Progenitor cell of endocrine pancreas (in vitro differentiated cells): ENCODE measurements at regions not wholly inside any gene's neighbourhood (a gene's known extent, or its start where the extent isn't known, plus 50 kb on each side); places are given as distances from the start of the nearest gene placed in this dataset.
"Not testable (repeated sequence)": the region's sequence is repeated elsewhere in the genome, so short reads cannot be mapped to it uniquely, and the experiment has no call there.

ENCODE experiments used
- DNase-seq: peaks from one replicate; pipeline ENCODE4 v3.0.0; 2021; ENCODE audit warnings: low spot score; ENCODE audit not compliant: unreplicated experiment
- H3K27ac Mint-ChIP-seq: 2 replicates; pipeline ENCODE4 v1.8.0; 2021; ENCODE audit warnings: mild to moderate bottlenecking, moderate library complexity, mixed read lengths
- H3K27me3 Mint-ChIP-seq: 2 replicates; pipeline ENCODE4 v1.8.0; 2021; ENCODE audit warnings: mixed read lengths
- H3K36me3 Mint-ChIP-seq: 2 replicates; pipeline ENCODE4 v1.8.0; 2022; ENCODE audit warnings: mixed read lengths; ENCODE audit not compliant: insufficient read depth
- H3K4me1 Mint-ChIP-seq: 2 replicates; pipeline ENCODE4 v1.8.0; 2021; ENCODE audit warnings: low read depth, mixed read lengths
- H3K4me3 Mint-ChIP-seq: 2 replicates; pipeline ENCODE4 v1.8.0; 2021; ENCODE audit warnings: low read depth, mild to moderate bottlenecking, moderate library complexity, mixed read lengths
- H3K9me3 Mint-ChIP-seq: 2 replicates; pipeline ENCODE4 v1.8.0; 2021; ENCODE audit warnings: low read depth, mixed read lengths
- CTCF ChIP-seq: fragments of 200-600 bp; sonication (generic); IDR thresholded peaks from one replicate; pipeline ENCODE4 v1.5.0; 2021; ENCODE audit warnings: antibody characterized with exemption, mild to moderate bottlenecking; ENCODE audit not compliant: unreplicated experiment

GRCh38 chr12:23236811-23237210 lies 611.8 kb downstream of the ETNK1 start:
- Mint-ChIP-seq H3K27me3 (no peaks in the 10 kb centered on the region), H3K36me3 (no peaks in the 10 kb centered on the region), H3K4me1 (peaks cover 7% of the 10 kb centered on the region), H3K4me3 (no peak overlapping the region), H3K27ac (no peak overlapping the region), H3K9me3 (peaks cover 2% of the 10 kb centered on the region)
- no peak for DNase-seq
- TF ChIP-seq CTCF = no peak

GRCh38 chr12:23238190-23238589 lies 613.2 kb downstream of the ETNK1 start:
- Mint-ChIP-seq H3K36me3 (no peaks in the 10 kb centered on the region), H3K4me1 (peaks cover 7% of the 10 kb centered on the region), H3K9me3 (peaks cover 2% of the 10 kb centered on the region), H3K27ac (no peak overlapping the region), H3K27me3 (no peaks in the 10 kb centered on the region), H3K4me3 (no peak overlapping the region)
- DNase-seq = no peak
- TF ChIP-seq CTCF = no peak

GRCh38 chr12:23238957-23239356 lies 614.0 kb downstream of the ETNK1 start:
- no peak overlapping the region for H3K27ac Mint-ChIP-seq
- no peak for DNase-seq
- no peak overlapping the region for H3K4me3 Mint-ChIP-seq
- peaks cover 6% of the 10 kb centered on the region for H3K9me3 Mint-ChIP-seq
- no peak for TF ChIP-seq CTCF
- no peaks in the 10 kb centered on the region for H3K36me3 Mint-ChIP-seq
- H3K27me3 Mint-ChIP-seq = no peaks in the 10 kb centered on the region
- peaks cover 7% of the 10 kb centered on the region for H3K4me1 Mint-ChIP-seq

- Mint-ChIP-seq H3K9me3 (peaks cover 10% of the 10 kb centered on the region), H3K27me3 (no peaks in the 10 kb centered on the region)
- no peak for TF ChIP-seq CTCF
These were observed 620.2 kb downstream of the ETNK1 start for GRCh38 chr12:23245186-23245585.

GRCh38 chr12:23253191-23253590 lies 628.2 kb downstream of the ETNK1 start:
- no peaks in the 10 kb centered on the region for H3K27me3 Mint-ChIP-seq
- H3K9me3 Mint-ChIP-seq = peaks cover 11% of the 10 kb centered on the region
- H3K4me1 Mint-ChIP-seq = peaks cover 8% of the 10 kb centered on the region
- no peak for DNase-seq
- H3K4me3 Mint-ChIP-seq = no peak overlapping the region
- no peak for TF ChIP-seq CTCF
- no peak overlapping the region for H3K27ac Mint-ChIP-seq
- no peaks in the 10 kb centered on the region for H3K36me3 Mint-ChIP-seq

More at GRCh38 chr12:23245186-23245585, 620.2 kb downstream of the ETNK1 start:
- Mint-ChIP-seq H3K36me3 (no peaks in the 10 kb centered on the region), H3K4me1 (peaks cover 7% of the 10 kb centered on the region), H3K27ac (no peak overlapping the region), H3K4me3 (no peak overlapping the region)
- DNase-seq = no peak

GRCh38 chr12:23253910-23254309 lies 628.9 kb downstream of the ETNK1 start:
- Mint-ChIP-seq H3K4me1 (peaks cover 11% of the 10 kb centered on the region), H3K9me3 (peaks cover 11% of the 10 kb centered on the region)
- not testable (repeated sequence) for H3K27ac Mint-ChIP-seq, H3K36me3 Mint-ChIP-seq, H3K27me3 Mint-ChIP-seq, DNase-seq, H3K4me3 Mint-ChIP-seq
